GM12891 (cell line): ENCODE measurements at regions not wholly inside any gene's neighbourhood (a gene's known extent, or its start where the extent isn't known, plus 50 kb on each side); places are given as distances from the start of the nearest gene placed in this dataset.

Experiments used
- DNase-seq: peaks from one replicate; pipeline ENCODE4 v3.0.0; 2011; ENCODE audit warnings: low spot score; ENCODE audit not compliant: insufficient read length
- FAIRE-seq: peaks from 2 replicates; lab custom pipeline; 2011; peaks lifted over from hg19 to GRCh38; lab: Jason Lieb, UNC
- PAX5 ChIP-seq: IDR thresholded peaks from 2 replicates; pipeline ENCODE4 v1.6.1; 2011; ENCODE audit warnings: low read length, moderate library complexity, mild to moderate bottlenecking; ENCODE audit not compliant: insufficient read depth, severe bottlenecking
- POLR2A ChIP-seq: IDR thresholded peaks from 2 replicates; pipeline ENCODE4 v1.6.1; 2011; ENCODE audit warnings: low read depth, low read length, control low read depth
- POLR2AphosphoS5 ChIP-seq: IDR thresholded peaks from 2 replicates; pipeline ENCODE4 v1.6.1; 2011; ENCODE audit warnings: low read depth, low read length, control low read depth
- POU2F2 ChIP-seq: IDR thresholded peaks from 2 replicates; pipeline ENCODE4 v1.6.1; 2011; ENCODE audit warnings: low read depth, mild to moderate bottlenecking, control low read depth, low read length, moderate library complexity
- SPI1 ChIP-seq: IDR thresholded peaks from 2 replicates; pipeline ENCODE4 v1.6.1; 2011; ENCODE audit warnings: low read depth, low read length, control low read depth
- TAF1 ChIP-seq: IDR thresholded peaks from 2 replicates; pipeline ENCODE4 v1.6.1; 2011; ENCODE audit warnings: low read depth, low read length, control low read depth

DNA sequence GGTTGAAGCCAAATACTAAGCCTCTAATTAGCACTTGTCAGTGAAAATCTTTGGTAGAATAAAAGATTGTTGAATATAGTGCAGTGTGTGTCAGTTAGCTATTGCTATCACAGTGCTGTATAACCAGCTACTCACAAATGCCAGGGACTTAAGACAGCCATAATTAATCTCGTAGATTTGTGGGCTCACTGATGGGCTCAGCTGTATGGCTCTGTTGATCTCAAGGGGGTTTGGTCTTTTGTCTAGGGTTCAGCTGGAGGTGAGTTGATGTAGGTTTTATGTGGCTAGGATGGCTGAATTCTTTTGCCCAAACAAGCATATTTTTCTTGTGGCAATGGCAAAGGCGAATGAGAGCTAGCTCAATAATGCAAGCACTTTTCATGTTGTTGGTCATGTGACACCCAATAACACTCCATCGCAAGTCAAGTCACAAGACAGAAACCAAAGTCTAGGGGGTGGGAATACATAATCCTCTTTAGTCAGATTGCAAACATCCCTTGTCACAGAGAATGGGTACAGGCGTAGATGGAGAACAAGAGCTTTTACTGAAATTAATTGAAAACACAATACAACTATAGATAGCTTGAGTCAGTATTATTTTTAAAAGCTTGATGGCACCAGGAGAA, 121.7 kb upstream of the EDNRB start:
- TF ChIP-seq SPI1 (no peak), TAF1 (no peak), POLR2A (no peak), PAX5 (no peak), POU2F2 (no peak), POLR2AphosphoS5 (no peak)
- DNase-seq (no peak), FAIRE-seq (no peak)

- DNase-seq, result no peak
- no peak for FAIRE-seq
- TF ChIP-seq POLR2A, result no peak
- no peak for TF ChIP-seq POLR2AphosphoS5
- no peak for TF ChIP-seq TAF1
- no peak for TF ChIP-seq PAX5
- no peak for TF ChIP-seq POU2F2
- TF ChIP-seq SPI1, result no peak
Observed at GRCh38 chr13:78036841-78037240, 118.2 kb upstream of the EDNRB start.

- DNase-seq (no peak), FAIRE-seq (no peak)
- TF ChIP-seq SPI1 (no peak), PAX5 (no peak), POU2F2 (no peak), POLR2AphosphoS5 (no peak), TAF1 (no peak), POLR2A (no peak)
Observed at GRCh38 chr13:78035500-78035899, 116.9 kb upstream of the EDNRB start.

GRCh38 chr13:78033509-78033908, 114.9 kb upstream of the EDNRB start:
- FAIRE-seq, result no peak
- TF ChIP-seq POLR2AphosphoS5, result no peak
- DNase-seq, result no peak

DNA sequence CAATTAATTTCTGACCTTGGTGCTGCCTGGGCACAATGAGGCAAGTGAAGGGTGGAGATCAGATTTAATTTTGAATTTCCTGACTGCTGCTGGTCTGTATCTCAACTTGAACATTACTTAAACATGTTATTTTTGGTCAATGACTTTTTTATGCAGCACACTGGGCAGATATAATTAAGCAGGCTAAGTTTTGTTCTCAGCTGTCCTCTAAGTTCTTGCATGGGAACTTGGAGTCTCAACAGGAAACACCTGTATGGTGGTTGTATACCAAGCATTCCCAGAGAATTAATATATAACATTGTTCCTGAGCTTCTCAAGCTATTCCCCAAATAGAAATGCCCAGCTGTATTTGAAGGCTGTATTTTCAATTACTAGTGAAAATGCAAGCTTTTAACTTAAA, 113.5 kb upstream of the EDNRB start:
- FAIRE-seq (no peak), DNase-seq (no peak)
- TF ChIP-seq PAX5 (no peak), POLR2A (no peak), TAF1 (no peak), SPI1 (no peak), POU2F2 (no peak), POLR2AphosphoS5 (no peak)

GRCh38 chr13:78030341-78030896, 111.8 kb upstream of the EDNRB start:
- no peak for TF ChIP-seq PAX5
- no peak for TF ChIP-seq POU2F2
- TF ChIP-seq SPI1, result no peak
- no peak for TF ChIP-seq POLR2AphosphoS5
- TF ChIP-seq POLR2A, result no peak
- no peak for TF ChIP-seq TAF1
- FAIRE-seq, result no peak
- no peak for DNase-seq

DNA sequence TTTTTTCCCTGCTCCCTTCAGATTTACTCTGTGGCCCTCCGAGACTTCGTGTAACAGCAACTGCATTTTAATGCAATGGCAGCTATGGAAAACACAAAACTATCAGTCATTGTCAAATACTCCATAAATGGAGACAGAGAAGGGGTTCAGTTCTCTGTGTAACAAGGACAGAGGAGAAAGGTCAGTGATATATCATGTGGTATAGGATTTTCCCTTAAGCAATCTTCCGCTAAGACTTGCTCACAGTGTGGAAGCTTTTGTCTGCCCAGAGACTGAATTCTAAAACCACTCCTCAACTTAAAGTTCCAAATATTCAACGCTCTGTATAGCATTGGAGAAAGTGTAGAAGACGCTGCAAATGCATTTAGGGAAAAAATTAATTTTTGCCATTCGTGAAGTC, 111.3 kb upstream of the EDNRB start:
- FAIRE-seq (no peak), DNase-seq (no peak)
- TF ChIP-seq SPI1 (no peak), PAX5 (no peak), POLR2AphosphoS5 (no peak), TAF1 (no peak), POU2F2 (no peak), POLR2A (no peak)

- TF ChIP-seq POLR2A, result no peak
- no peak for TF ChIP-seq POLR2AphosphoS5
- TF ChIP-seq POU2F2, result no peak
- TF ChIP-seq SPI1, result no peak
- no peak for TF ChIP-seq PAX5
- no peak for TF ChIP-seq TAF1
Observed at GRCh38 chr13:78028960-78029359, 110.3 kb upstream of the EDNRB start.

GRCh38 chr13:78024996-78025395, 106.4 kb upstream of the EDNRB start:
- no peak for DNase-seq
- no peak for FAIRE-seq
- TF ChIP-seq TAF1, result no peak
- TF ChIP-seq PAX5, result no peak
- no peak for TF ChIP-seq SPI1
- TF ChIP-seq POU2F2, result no peak
- no peak for TF ChIP-seq POLR2AphosphoS5
- TF ChIP-seq POLR2A, result no peak

More at GRCh38 chr13:78028960-78029359, 110.3 kb upstream of the EDNRB start:
- no peak for FAIRE-seq
- no peak for DNase-seq
